Spleen (tissue), 7 donors: ENCODE measurements at regions not wholly inside any gene's neighbourhood (a gene's known extent, or its start where the extent isn't known, plus 50 kb on each side); places are given as distances from the start of the nearest gene placed in this dataset.

ENCODE experiments used
- CTCF ChIP-seq, 11 experiments: fragments of 200-600 bp in 7 of 11; fragments of 450-650 bp in 4 of 11; sonication (generic) in 4 of 11; IDR thresholded peaks in 8 of 11; conservative IDR thresholded peaks in 3 of 11; 1 replicate in 7 of 11; 2 replicates in 4 of 11; pipeline versions ENCODE4 v1.4.0 to v1.8.0; 2016 to 2021; ENCODE audit warnings: antibody characterized with exemption in 11 of 11, inconsistent platforms in 4 of 11, mild to moderate bottlenecking in 1 of 11
- POLR2A ChIP-seq, 3 donors: fragments of 450-650 bp; IDR thresholded peaks; one replicate each; pipeline ENCODE4 v1.5.1; 2017; ENCODE audit warnings: antibody characterized with exemption in 3 of 3, mild to moderate bottlenecking in 1 of 3
- POLR2AphosphoS5 ChIP-seq, 3 donors: sonication (generic); formaldehyde crosslinking; IDR thresholded peaks; one replicate each; pipeline ENCODE4 v1.5.1; 2017; ENCODE audit warnings: antibody characterized with exemption in 3 of 3
- donor health status: DM: no; HTN: no; CAD: no; lungs with moderate emphysema.
- donor health status: DM: no; HTN: no; CAD: no.
- donor health status: DM: no; HTN: no; CAD: no.

DNA sequence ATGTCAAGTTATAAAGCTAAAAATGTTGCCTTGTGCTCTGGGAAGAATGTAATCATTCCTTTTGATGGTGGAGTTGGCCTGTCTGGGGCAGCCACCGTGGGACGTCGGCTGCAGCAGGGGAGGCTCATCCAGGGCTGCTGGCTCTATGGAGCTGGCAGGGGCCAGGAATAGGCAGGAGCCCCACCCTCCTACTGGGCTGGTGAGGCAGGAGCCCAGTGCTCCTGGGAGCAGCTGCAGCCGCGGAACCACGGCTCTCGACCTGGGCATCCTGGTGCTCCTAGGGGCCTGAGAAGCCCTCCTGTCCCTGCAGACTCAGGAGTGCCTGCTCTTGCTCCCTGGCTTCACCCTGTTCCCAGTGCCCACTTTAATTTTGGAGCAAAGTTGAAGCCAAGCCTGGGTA, 127.1 kb downstream of the DIPK2A start:
- TF ChIP-seq CTCF (IDR thresholded peaks at IDR 0.05 in 8 of 11, conservative IDR thresholded peaks at IDR 0.05 in 3 of 11) = no peak
- no peak for TF ChIP-seq POLR2AphosphoS5 (IDR thresholded peaks at IDR 0.05)
- TF ChIP-seq POLR2A (IDR thresholded peaks at IDR 0.05) = no peak
